ENCODE measurements at regions not wholly inside any gene's neighbourhood (a gene's known extent, or its start where the extent isn't known, plus 50 kb on each side); places are given as distances from the start of the nearest gene placed in this dataset.

GRCh38 chr13:105048677-105049076, 1486.8 kb downstream of the EFNB2 start:
- no TSS peak for BruUV-seq (replicated peaks)
- Histone ChIP-seq H4K20me1 (ENCODE audit: insufficient read depth) (no peaks in the 10 kb centered on the region), H3K4me3 (replicated peaks in 1 of 2; ENCODE audit: low read depth in 1 of 2, low read length in 2 of 2) (no peak overlapping the region), H3K9ac (ENCODE audit: low read length) (no peak overlapping the region), H3K27ac (ENCODE audit: low read depth, low read length) (no peak overlapping the region), H3K27me3 (ENCODE audit: insufficient read depth, low read length) (no peaks in the 10 kb centered on the region), H3K4me2 (ENCODE audit: low read length) (no peak overlapping the region), H3K9me2 (ENCODE audit: insufficient read depth) (no peaks in the 10 kb centered on the region), H3K4me1 (ENCODE audit: control insufficient read depth in 1 of 2, insufficient read depth in 2 of 2, low read length in 2 of 2) (no peaks in the 10 kb centered on the region), H3K9me3 (ENCODE audit: control insufficient read depth in 1 of 2, insufficient read depth in 1 of 2, low read depth in 1 of 2, low read length in 2 of 2) (no peaks in the 10 kb centered on the region), H3K36me3 (ENCODE audit: control insufficient read depth in 1 of 2, insufficient read depth in 2 of 2, low read length in 2 of 2) (no peaks in the 10 kb centered on the region), H3K79me2 (ENCODE audit: insufficient read depth, low read length) (no peaks in the 10 kb centered on the region), H2AFZ (ENCODE audit: low read depth, low read length, poor library complexity, severe bottlenecking) (no peak overlapping the region)
- RAD21 ChIA-PET (ENCODE audit: low non-redundant PET in 1 of 2, low total read pairs in 2 of 2, uncharacterized antibody in 2 of 2, unreplicated experiment in 2 of 2), result no interaction called here
- POLR2A ChIA-PET, result no interaction called here
- DNase-seq (ENCODE audit: low read depth, low spot score) (no peak), ATAC-seq (no peak)
- intact Hi-C loops (cut with micrococcal nuclease), result no loop called here
- TF ChIP-seq ATF3 (IDR thresholded peaks at IDR 0.05) (no peak), POLR2A (IDR thresholded peaks at IDR 0.05; ENCODE audit: borderline replicate concordance, extremely low read depth, insufficient read depth, insufficient read length) (no peak)
- CTCF ChIA-PET, result no interaction called here

DNA sequence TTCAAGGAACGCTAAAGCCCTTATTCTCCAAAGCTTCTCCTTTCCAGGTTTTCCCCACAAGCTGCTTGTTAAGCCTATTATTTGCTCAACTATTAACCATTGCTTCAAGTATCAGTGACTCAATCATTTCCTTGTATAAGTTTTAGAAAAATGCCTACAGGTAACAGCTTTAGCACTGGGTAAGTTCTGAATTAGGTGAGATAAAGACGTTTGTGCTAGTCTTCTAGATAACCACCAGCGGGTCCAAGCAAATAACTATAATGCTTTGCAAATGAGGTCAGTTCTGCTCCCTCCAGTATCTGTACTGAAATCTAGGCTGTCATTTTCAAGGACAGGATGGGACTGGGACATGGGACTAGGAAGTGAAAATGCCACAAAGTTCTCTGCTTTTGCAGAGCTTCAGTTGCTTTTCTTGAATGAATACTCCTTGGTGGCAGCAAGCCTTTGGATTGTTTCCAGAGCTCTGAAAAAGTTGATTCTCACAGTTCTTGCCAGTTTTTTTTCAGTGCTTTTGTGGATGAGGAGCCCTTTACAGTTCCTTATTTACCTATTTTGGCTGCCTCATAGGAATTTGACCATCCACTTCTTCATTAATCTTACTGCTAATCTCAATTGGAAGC, 1487.7 kb downstream of the EFNB2 start:
- ATAC-seq, result no peak
- no peaks in the 10 kb centered on the region for H3K4me1 ChIP-seq (ENCODE audit: control insufficient read depth in 1 of 2, insufficient read depth in 2 of 2, low read length in 2 of 2)
- ChIA-PET CTCF (no interaction called here), RAD21 (ENCODE audit: low non-redundant PET in 1 of 2, low total read pairs in 2 of 2, uncharacterized antibody in 2 of 2, unreplicated experiment in 2 of 2) (no interaction called here), POLR2A (no interaction called here)
- intact Hi-C loops (cut with micrococcal nuclease), result no loop called here
- H3K4me2 ChIP-seq (ENCODE audit: low read length), result no peak overlapping the region
- no TSS peak for BruUV-seq (replicated peaks)
- no peaks in the 10 kb centered on the region for H3K9me2 ChIP-seq (ENCODE audit: insufficient read depth)
- no peak overlapping the region for H3K9ac ChIP-seq (ENCODE audit: low read length)
- no peaks in the 10 kb centered on the region for H4K20me1 ChIP-seq (ENCODE audit: insufficient read depth)
- no peak for DNase-seq (ENCODE audit: low read depth, low spot score)
- no peak for TF ChIP-seq SP1 (IDR thresholded peaks at IDR 0.05; ENCODE audit: low read depth)
- no peak overlapping the region for H3K27ac ChIP-seq (ENCODE audit: low read depth, low read length)
- H3K79me2 ChIP-seq (ENCODE audit: insufficient read depth, low read length), result no peaks in the 10 kb centered on the region
- no peak overlapping the region for H2AFZ ChIP-seq (ENCODE audit: low read depth, low read length, poor library complexity, severe bottlenecking)
- H3K4me3 ChIP-seq (replicated peaks in 1 of 2; ENCODE audit: low read depth in 1 of 2, low read length in 2 of 2), result no peak overlapping the region
- no peaks in the 10 kb centered on the region for H3K9me3 ChIP-seq (ENCODE audit: control insufficient read depth in 1 of 2, insufficient read depth in 1 of 2, low read depth in 1 of 2, low read length in 2 of 2)
- no peaks in the 10 kb centered on the region for H3K27me3 ChIP-seq (ENCODE audit: insufficient read depth, low read length)
- H3K36me3 ChIP-seq (ENCODE audit: control insufficient read depth in 1 of 2, insufficient read depth in 2 of 2, low read length in 2 of 2), result no peaks in the 10 kb centered on the region

DNA sequence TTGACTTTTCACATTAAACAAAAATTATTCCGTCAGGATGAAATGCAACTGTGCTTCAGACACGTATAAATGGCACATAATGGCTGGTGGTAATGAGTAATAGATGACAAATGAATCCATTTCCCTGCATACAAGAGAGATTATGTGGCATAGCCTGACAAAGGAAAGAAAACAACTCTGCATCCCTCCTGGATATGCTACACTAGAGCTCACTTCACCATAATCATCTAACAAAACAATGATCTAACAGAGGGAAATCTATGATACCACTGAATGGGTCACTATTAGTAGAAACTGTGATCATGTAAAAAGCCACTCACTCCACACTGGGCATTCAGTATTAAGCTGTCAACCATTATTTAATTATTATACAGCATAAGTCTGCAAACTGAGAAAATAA, 1498.4 kb downstream of the EFNB2 start:
- Histone ChIP-seq H3K36me3 (ENCODE audit: control insufficient read depth in 1 of 2, insufficient read depth in 2 of 2, low read length in 2 of 2) (no peaks in the 10 kb centered on the region), H2AFZ (ENCODE audit: low read depth, low read length, poor library complexity, severe bottlenecking) (no peak overlapping the region), H3K9me3 (ENCODE audit: control insufficient read depth in 1 of 2, insufficient read depth in 1 of 2, low read depth in 1 of 2, low read length in 2 of 2) (no peaks in the 10 kb centered on the region; a peak in 1 of 4 replicates), H3K4me1 (ENCODE audit: control insufficient read depth in 1 of 2, insufficient read depth in 2 of 2, low read length in 2 of 2) (no peaks in the 10 kb centered on the region), H3K9ac (ENCODE audit: low read length) (no peak overlapping the region), H3K79me2 (ENCODE audit: insufficient read depth, low read length) (no peaks in the 10 kb centered on the region), H3K4me3 (replicated peaks in 1 of 2; ENCODE audit: low read depth in 1 of 2, low read length in 2 of 2) (no peak overlapping the region), H3K27me3 (ENCODE audit: insufficient read depth, low read length) (no peaks in the 10 kb centered on the region), H3K9me2 (ENCODE audit: insufficient read depth) (no peaks in the 10 kb centered on the region), H4K20me1 (ENCODE audit: insufficient read depth) (no peaks in the 10 kb centered on the region), H3K27ac (ENCODE audit: low read depth, low read length) (no peak overlapping the region), H3K4me2 (ENCODE audit: low read length) (no peak overlapping the region)
- no TSS peak for BruUV-seq (replicated peaks)
- no peak for ATAC-seq
- ChIA-PET RAD21 (ENCODE audit: low non-redundant PET in 1 of 2, low total read pairs in 2 of 2, uncharacterized antibody in 2 of 2, unreplicated experiment in 2 of 2) (no interaction called here), POLR2A (no interaction called here), CTCF (no interaction called here)
- intact Hi-C loops (cut with micrococcal nuclease), result no loop called here
- DNase-seq (ENCODE audit: low read depth, low spot score), result no peak
- TF ChIP-seq SRF (IDR thresholded peaks at IDR 0.05; ENCODE audit: low read depth) (no peak), EZH2 (IDR thresholded peaks at IDR 0.05) (no peak), ZBTB33 (IDR thresholded peaks at IDR 0.05; ENCODE audit: extremely low read depth, insufficient replicate concordance, low read length) (no peak)

All from HCT116 (cell line).